ENCODE measurements at regions not wholly inside any gene's neighbourhood (a gene's known extent, or its start where the extent isn't known, plus 50 kb on each side); places are given as distances from the start of the nearest gene placed in this dataset.

DNA sequence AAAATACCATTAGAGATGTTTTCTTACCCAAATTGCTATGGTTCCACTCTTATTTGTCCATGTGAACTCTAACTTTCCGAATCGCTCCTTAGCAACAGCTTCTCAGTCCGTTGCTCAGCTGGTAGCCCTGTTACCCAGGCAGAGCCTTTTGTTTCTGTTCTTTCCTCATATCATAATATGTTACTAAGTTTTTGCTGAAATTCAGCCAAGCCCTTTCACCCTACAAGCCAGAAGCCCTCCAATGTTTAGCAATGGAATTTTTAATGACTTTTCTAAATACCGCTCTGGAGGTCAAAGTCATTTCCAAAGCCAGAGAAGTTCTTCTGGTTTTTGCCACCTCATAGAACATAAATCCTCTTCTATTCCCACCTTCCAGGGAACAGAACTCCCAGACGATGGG lies 1029.5 kb downstream of the C4orf33 start:
- TF ChIP-seq, protein P1, sequence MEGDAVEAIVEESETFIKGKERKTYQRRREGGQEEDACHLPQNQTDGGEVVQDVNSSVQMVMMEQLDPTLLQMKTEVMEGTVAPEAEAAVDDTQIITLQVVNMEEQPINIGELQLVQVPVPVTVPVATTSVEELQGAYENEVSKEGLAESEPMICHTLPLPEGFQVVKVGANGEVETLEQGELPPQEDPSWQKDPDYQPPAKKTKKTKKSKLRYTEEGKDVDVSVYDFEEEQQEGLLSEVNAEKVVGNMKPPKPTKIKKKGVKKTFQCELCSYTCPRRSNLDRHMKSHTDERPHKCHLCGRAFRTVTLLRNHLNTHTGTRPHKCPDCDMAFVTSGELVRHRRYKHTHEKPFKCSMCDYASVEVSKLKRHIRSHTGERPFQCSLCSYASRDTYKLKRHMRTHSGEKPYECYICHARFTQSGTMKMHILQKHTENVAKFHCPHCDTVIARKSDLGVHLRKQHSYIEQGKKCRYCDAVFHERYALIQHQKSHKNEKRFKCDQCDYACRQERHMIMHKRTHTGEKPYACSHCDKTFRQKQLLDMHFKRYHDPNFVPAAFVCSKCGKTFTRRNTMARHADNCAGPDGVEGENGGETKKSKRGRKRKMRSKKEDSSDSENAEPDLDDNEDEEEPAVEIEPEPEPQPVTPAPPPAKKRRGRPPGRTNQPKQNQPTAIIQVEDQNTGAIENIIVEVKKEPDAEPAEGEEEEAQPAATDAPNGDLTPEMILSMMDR (IDR thresholded peaks at IDR 0.05), result no peak
- no peak for TF ChIP-seq POLR2A (IDR thresholded peaks at IDR 0.05)

Data from testis (tissue), 2 donors.